Skeletal muscle cell (primary cell): ENCODE measurements at regions not wholly inside any gene's neighbourhood (a gene's known extent, or its start where the extent isn't known, plus 50 kb on each side); places are given as distances from the start of the nearest gene placed in this dataset.
"Not testable (repeated sequence)": the region's sequence is repeated elsewhere in the genome, so short reads cannot be mapped to it uniquely, and the experiment has no call there.

Experiments
- DNase-seq: peaks from one replicate; pipeline ENCODE4 v3.0.0-alpha.2; 2010; ENCODE audit warnings: low read depth
- H3K4me3 ChIP-seq: 2 replicates; pipeline ENCODE4 v1.5.1; 2011; ENCODE audit warnings: low read depth, mild to moderate bottlenecking, control low read depth, low read length, moderate library complexity

- DNase-seq, result no peak
- no peak overlapping the region for H3K4me3 ChIP-seq
These were observed 105.7 kb downstream of the C17orf67 start for GRCh38 chr17:56727876-56728617.

- not testable (repeated sequence) for DNase-seq, H3K4me3 ChIP-seq
These were observed 102.6 kb downstream of the C17orf67 start for GRCh38 chr17:56731096-56731495.

- H3K4me3 ChIP-seq, result no peak overlapping the region
- DNase-seq, result no peak
These were observed 99.9 kb downstream of the C17orf67 start for GRCh38 chr17:56733833-56734232.

GRCh38 chr17:56735842-56736241 lies 97.9 kb downstream of the C17orf67 start:
- no peak overlapping the region for H3K4me3 ChIP-seq
- DNase-seq, result no peak

DNA sequence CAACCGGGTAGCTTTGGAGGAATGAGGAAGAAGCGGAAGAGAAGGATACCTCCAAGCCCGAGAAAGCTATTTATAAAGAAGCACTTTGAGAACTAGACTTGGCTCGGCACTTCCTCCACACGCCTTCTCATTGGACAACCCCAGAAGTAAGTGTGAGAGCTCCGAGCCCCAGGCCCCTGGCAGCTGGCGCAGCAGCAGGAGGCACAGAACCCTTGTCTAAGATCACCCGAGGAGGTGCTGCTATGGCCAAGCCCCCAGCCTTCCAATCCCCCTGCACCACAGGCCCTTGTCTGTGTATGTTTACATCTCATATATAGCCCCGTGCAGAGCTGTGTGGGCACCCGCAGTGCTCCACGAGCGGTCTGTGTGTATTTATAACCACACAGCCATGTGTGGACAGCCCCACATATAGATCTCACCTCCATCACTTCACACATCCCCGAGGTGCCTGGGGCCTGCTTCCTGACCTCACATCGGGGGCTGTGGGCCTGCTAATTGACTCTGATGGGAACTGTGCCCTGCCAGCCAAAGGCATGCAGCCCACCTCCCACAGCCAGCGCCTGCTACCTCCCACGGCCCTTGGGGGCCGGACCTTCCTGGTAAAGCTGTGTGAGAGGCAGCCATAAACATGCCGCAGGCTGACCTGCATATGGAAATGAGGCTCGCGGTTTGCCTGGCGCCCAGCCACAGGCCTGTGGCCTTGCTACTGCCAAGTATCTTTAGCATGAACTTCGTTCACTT lies 96.1 kb downstream of the C17orf67 start:
- no peak overlapping the region for H3K4me3 ChIP-seq
- DNase-seq, result peak; percentile 35

GRCh38 chr17:56739376-56739775 lies 94.3 kb downstream of the C17orf67 start:
- H3K4me3 ChIP-seq, result no peak overlapping the region
- no peak for DNase-seq

GRCh38 chr17:56739776-56740175 lies 93.9 kb downstream of the C17orf67 start:
- no peak overlapping the region for H3K4me3 ChIP-seq
- DNase-seq, result no peak

- DNase-seq, result no peak
- H3K4me3 ChIP-seq, result no peak overlapping the region
These were observed 93.2 kb downstream of the C17orf67 start for GRCh38 chr17:56740481-56740880.
